SJSA1 (cell line): ENCODE measurements at regions not wholly inside any gene's neighbourhood (a gene's known extent, or its start where the extent isn't known, plus 50 kb on each side); places are given as distances from the start of the nearest gene placed in this dataset.
"Not testable (repeated sequence)": the region's sequence is repeated elsewhere in the genome, so short reads cannot be mapped to it uniquely, and the experiment has no call there.

Experiments used
- DNase-seq, 2 experiments: peaks; one replicate each; pipeline ENCODE4 v3.0.0-alpha.2; 2015 to 2020; ENCODE audit warnings: low spot score in 2 of 2, low read depth in 1 of 2
- H3K27ac ChIP-seq: fragments of 250-450 bp; sonication (Bioruptor Pico); 2 replicates; pipeline ENCODE4 v1.5.1; 2020; ENCODE audit warnings: mild to moderate bottlenecking, moderate library complexity
- H3K27me3 ChIP-seq: fragments of 250-450 bp; sonication (Bioruptor Pico); replicated peaks from 2 replicates; pipeline ENCODE4 v1.5.1; 2020; ENCODE audit warnings: mild to moderate bottlenecking, moderate library complexity
- H3K36me3 ChIP-seq: fragments of 250-450 bp; sonication (Bioruptor Pico); 2 replicates; pipeline ENCODE4 v1.5.1; 2020; ENCODE audit warnings: mild to moderate bottlenecking
- H3K4me1 ChIP-seq: fragments of 250-450 bp; sonication (Bioruptor Pico); replicated peaks from 2 replicates; pipeline ENCODE4 v1.6.1; 2021; ENCODE audit warnings: mild to moderate bottlenecking
- H3K4me3 ChIP-seq: fragments of 250-450 bp; sonication (Bioruptor Pico); 2 replicates; pipeline ENCODE4 v1.5.1; 2020; ENCODE audit warnings: mild to moderate bottlenecking
- H3K9me3 ChIP-seq: fragments of 250-450 bp; sonication (Bioruptor Pico); replicated peaks from 2 replicates; pipeline ENCODE4 v1.5.1; 2020; ENCODE audit warnings: mild to moderate bottlenecking

DNA sequence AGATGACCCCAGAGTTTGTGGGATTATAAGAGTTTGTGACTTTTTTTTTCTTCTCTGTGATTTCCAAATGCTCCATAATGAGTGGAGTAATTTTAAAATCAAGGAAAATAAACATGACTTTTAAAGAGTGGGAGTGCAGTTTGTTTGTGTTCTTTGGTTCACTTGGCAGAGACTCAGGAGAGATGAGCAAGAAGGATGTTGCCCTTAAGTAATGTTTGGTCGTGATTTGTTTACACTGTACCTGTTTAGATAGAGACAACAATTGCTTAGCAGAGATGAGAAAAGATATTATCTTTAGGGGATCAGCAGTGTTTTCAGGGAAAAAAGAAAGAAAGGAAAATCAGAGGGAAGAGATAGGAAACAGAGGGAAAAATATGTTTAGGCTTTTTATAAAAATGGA is 170.8 kb downstream of the ADSS2 start:
- Histone ChIP-seq H3K4me3 (no peak overlapping the region), H3K9me3 (no peaks in the 10 kb centered on the region), H3K27ac (no peak overlapping the region), H3K27me3 (no peaks in the 10 kb centered on the region), H3K36me3 (no peaks in the 10 kb centered on the region), H3K4me1 (peaks cover 12% of the 10 kb centered on the region)
- DNase-seq = peak in 1 of 2 experiments; percentile 67

DNA sequence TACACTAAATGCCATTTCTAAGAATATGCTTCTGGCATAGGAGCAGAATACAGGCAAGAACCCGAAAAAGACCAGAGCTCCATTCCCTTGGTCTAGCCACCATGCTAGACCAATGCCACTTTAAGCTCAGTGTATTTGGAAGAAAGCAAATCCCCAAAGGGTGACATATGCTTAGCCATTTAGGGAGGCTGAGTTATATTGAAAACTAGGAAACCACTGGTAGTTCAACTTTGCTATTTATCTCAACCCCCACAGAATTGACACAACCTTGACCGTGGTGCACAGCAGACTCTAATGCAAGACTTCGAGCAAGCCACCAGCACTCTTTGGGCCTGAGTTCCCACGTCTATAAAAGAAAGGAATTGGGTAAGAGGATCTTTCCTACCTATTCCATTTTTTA is 167.9 kb downstream of the ADSS2 start:
- DNase-seq = no peak
- Histone ChIP-seq H3K9me3 (peaks cover 5% of the 10 kb centered on the region), H3K36me3 (no peaks in the 10 kb centered on the region), H3K27me3 (no peaks in the 10 kb centered on the region), H3K4me3 (no peak overlapping the region), H3K27ac (no peak overlapping the region), H3K4me1 (peaks cover 12% of the 10 kb centered on the region)

DNA sequence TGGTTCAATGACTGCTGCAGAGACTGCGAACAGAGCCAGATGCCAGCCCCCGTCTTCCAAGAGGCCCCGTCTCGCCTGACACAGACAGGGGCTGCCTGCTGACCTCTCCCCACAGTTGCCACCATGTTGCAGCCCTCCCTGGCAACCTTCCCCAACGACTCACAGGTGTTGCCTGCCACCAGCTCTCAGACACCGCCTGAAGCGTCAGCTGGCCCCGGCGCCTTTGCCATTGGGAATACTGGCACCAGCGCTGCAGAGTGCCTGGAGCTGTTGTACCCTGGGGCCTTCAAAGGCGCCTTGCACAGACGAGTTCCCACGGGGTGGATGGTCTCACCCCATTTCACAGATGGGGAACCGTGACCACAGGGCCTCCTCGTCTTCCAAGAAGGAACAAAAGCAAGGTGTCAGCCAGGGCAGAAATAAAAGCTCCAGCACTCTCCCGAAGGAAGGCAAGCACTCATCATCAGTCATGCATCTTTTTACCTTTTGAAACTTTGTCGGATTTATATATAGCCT is 167.0 kb downstream of the ADSS2 start:
- H3K27ac ChIP-seq = no peak overlapping the region
- H3K36me3 ChIP-seq = no peaks in the 10 kb centered on the region
- peaks cover 6% of the 10 kb centered on the region for H3K9me3 ChIP-seq
- no peak overlapping the region for H3K4me3 ChIP-seq
- DNase-seq = no peak
- H3K4me1 ChIP-seq = peaks cover 12% of the 10 kb centered on the region
- no peaks in the 10 kb centered on the region for H3K27me3 ChIP-seq

DNA sequence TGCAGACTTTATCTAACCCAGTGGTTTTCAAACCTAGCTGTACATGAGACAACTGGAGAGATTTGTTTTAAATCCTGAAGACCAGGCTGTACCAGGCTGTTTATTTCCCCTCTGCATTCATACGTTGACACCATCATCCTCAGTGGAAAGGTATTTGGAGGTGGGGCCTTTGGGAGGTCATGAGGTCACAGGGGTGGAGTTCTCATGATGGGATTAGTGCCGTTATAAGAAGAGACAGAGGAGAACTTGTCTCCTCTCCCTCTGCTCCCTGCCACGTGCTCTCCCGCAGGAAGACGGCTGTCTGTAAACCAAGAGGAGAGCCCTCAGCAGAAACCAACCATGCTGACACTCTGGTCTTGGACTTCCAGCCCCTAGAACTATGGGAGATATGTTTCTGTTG is 165.4 kb downstream of the ADSS2 start:
- Histone ChIP-seq H3K4me3 (no peak overlapping the region), H3K36me3 (no peaks in the 10 kb centered on the region), H3K4me1 (no peaks in the 10 kb centered on the region), H3K9me3 (peaks cover 6% of the 10 kb centered on the region), H3K27me3 (no peaks in the 10 kb centered on the region), H3K27ac (no peak overlapping the region)
- DNase-seq = no peak

DNA sequence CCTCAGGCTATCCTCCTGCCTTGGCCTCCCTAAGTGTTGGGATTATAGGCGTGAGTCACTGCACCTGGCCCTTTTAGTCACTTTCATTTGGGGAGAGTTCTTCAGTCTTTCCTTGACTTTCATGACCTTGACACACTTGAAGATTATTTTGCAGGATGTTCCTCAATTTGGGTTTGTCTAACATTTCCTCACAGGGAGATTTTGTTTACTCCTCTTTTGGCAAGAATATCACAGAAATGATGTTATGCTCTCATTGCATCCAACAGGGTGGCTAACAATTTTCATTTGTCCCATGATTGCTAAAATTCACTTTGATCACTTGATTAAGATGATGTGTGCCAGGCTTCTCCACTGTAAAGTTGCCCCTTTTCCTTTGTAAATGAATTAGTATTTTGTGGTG is 164.0 kb downstream of the ADSS2 start:
- H3K36me3 ChIP-seq = no peaks in the 10 kb centered on the region

DNA sequence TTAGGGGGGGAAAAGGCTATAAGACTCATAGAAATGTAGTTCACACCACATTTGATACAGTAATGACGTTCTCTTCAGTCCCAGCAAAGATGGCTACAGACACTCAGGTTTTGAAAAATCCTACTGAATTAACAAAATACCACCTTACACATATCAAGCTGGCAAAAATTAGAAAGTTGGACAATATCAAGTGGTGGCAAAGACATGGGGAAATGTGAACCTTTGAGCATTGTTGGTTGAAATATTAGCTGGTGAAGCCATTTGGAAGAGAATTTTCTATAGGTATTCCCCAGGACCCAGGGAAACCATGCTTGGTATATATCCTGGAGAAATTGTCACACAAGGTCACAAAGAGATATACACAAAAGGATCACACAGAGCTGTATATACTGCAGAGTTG is 163.0 kb downstream of the ADSS2 start:
- H3K27ac ChIP-seq = no peak overlapping the region
- no peak for DNase-seq
- no peaks in the 10 kb centered on the region for H3K36me3 ChIP-seq
- H3K4me1 ChIP-seq = no peaks in the 10 kb centered on the region
- H3K9me3 ChIP-seq = peaks cover 6% of the 10 kb centered on the region
- H3K4me3 ChIP-seq = no peak overlapping the region
- H3K27me3 ChIP-seq = no peaks in the 10 kb centered on the region

More for the DNA sequence above, 164.0 kb downstream of the ADSS2 start:
- no peak for DNase-seq
- Histone ChIP-seq H3K27ac (no peak overlapping the region), H3K9me3 (peaks cover 6% of the 10 kb centered on the region), H3K4me1 (no peaks in the 10 kb centered on the region), H3K27me3 (no peaks in the 10 kb centered on the region), H3K4me3 (no peak overlapping the region)

DNA sequence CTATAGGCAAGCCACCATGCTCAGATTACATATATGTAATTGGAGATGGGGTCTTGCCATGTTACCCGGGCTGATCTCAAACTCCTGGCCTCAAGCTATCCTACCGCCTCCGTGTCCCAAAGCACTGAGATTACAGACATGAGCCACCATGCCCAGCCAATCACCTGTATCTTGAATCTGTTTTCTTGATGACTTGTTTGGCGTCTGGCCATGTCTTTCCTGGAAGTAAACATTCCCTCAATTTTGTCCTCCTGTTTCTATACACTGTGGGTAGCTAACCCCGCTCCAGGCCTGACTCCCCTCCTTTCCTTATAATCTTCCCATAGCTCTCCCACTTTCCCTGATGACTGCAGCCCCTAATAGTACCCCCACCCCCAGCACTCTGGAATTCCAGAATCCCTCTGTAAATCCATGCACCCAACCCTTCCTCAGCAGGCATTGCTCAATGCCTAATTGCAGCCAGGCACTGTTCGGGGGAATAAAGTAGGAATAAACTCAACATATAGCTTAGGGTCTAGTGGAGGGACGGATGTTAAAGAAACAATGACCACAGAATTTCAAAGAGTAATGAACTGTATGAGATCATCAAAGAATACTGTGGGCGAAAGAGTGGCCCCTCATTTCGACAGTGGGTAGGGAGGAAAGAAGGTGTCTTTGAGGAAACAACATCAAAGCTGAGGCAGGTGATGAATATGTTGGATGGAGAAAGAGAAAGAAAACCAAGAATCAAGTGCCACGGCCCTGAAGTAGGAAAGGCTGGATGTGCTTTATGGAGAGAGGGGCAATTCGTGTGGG is 161.5 kb downstream of the ADSS2 start:
- H3K9me3 ChIP-seq = peaks cover 6% of the 10 kb centered on the region
- H3K27me3 ChIP-seq = no peaks in the 10 kb centered on the region
- no peaks in the 10 kb centered on the region for H3K36me3 ChIP-seq
- no peaks in the 10 kb centered on the region for H3K4me1 ChIP-seq
- DNase-seq = no peak
- H3K27ac ChIP-seq = no peak overlapping the region
- no peak overlapping the region for H3K4me3 ChIP-seq

DNA sequence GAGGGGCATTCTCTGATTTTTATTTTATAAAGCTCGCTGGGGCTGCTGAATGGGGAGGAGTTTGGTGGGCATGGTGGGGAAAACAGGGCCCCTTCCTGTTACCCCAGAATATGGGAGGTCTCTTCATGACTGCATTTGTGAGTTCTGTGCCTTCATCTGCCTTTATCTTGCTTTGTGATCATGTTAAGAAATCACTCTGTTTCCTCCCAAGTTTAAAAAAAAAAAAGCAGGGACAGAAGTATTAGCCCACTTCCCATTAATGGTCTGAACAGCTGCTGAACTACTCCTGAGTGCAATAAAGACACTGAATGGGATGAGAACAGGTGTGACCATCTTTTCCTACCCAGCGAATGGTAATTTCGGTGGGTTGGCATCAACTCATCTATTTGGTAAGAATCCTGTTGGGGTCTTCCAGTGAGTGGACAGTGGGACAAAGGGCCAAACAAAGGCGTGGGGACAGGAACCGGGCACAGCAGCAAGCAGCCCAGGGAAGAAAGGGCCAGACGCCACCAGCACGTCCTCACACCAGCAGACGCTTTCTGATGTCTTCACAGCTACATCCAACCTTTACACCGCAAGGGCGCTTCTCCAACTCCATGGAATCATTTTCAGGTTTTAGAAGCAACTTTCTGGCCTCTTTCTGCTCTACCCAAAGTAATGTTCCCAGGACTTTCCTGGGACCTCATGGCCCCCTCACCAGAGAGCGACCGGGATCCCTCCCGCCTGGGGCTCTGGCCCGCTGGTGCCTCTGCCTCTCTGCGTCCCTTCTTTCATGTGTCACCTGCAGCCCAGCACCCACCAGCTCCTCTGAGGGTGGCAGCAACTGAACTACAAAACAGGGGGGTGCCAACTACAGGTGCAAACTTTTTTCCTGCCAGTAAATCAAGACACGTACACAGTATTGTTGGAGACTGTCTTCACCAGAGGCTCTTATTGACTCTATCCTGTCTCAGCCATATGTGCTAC is 160.2 kb downstream of the ADSS2 start:
- Histone ChIP-seq H3K4me3 (no peak overlapping the region), H3K27ac (no peak overlapping the region), H3K9me3 (peaks cover 6% of the 10 kb centered on the region), H3K4me1 (no peaks in the 10 kb centered on the region), H3K27me3 (no peaks in the 10 kb centered on the region), H3K36me3 (no peaks in the 10 kb centered on the region)
- no peak for DNase-seq

DNA sequence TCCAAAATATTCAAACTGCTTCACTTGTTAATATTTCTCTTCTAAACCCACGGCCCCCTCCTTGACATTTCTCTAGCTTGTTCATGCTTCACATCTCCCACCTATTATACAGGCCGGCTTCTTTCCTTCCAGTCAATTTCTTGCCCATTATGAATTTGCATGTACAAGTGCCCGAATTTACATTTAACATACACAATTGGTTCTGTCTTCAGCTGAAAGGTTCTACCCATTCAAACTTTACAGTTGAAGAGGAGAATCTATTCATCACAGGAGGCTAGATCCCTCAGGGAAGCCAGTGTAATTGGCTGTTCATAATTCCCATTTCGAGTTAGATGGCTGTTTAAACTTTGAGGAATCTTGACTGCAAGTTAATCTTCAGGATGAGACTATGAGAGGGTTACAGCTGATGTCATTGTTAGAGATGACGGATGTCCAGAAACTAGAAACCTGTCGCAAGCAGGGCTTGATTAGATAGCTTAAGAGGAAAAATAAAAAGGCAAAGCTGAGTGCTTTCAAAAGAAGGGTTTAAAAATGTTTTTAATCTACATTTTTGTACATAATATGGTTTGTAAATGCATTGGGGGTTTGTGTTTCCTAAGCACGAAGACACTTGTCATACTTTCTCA is 157.0 kb downstream of the ADSS2 start:
- no peaks in the 10 kb centered on the region for H3K9me3 ChIP-seq
- no peak overlapping the region for H3K4me3 ChIP-seq
- H3K27me3 ChIP-seq = no peaks in the 10 kb centered on the region
- no peak for DNase-seq
- H3K27ac ChIP-seq = no peak overlapping the region
- H3K4me1 ChIP-seq = peaks cover 4% of the 10 kb centered on the region; the same call in 1 of the 2 replicates
- no peaks in the 10 kb centered on the region for H3K36me3 ChIP-seq

DNA sequence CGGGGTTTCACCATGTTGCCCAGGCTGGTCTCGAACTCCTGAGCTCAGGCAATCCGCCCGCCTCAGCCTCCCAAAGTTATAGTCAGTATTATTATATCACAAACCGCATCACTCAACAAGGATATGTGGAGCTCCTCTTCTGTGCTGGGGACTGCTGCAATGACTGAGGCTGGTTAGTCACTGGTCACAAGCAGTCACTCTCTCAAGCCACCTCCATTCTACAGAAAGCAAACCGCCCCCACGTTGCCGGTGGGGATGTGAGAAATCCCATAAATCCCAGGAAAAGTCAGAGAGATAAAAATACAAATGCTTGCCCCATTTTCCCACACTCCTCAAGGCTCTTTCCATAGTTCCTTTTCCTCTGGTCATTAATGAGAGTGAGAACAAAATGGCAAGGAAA is 155.7 kb downstream of the ADSS2 start:
- Histone ChIP-seq H3K4me1 (peaks cover 4% of the 10 kb centered on the region; the same call in 1 of the 2 replicates), H3K36me3 (no peaks in the 10 kb centered on the region), H3K9me3 (no peaks in the 10 kb centered on the region), H3K27me3 (no peaks in the 10 kb centered on the region), H3K27ac (no peak overlapping the region), H3K4me3 (no peak overlapping the region)
- no peak for DNase-seq

DNA sequence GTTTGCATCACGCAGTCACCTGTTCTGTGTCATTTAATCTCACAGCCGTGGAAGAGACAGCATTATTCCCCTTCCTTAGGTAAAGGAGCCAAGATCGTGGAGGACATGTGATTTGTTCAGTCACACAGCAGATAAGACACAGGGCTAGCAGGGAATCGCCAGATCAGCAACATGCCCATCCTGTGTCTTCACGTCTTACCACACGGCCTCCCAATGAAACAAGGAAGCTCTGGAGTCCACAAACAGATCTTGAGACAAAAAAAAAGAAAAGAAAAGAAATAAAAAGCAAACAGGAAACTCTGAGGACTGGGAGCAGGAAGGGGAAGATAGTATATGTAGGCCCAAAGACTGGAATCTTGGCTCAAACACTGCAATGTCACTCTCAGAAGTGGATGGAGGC is 155.3 kb downstream of the ADSS2 start:
- Histone ChIP-seq H3K4me1 (peaks cover 4% of the 10 kb centered on the region; the same call in 1 of the 2 replicates), H3K27ac (no peak overlapping the region), H3K9me3 (no peaks in the 10 kb centered on the region), H3K27me3 (no peaks in the 10 kb centered on the region), H3K36me3 (no peaks in the 10 kb centered on the region), H3K4me3 (no peak overlapping the region)
- DNase-seq = no peak

DNA sequence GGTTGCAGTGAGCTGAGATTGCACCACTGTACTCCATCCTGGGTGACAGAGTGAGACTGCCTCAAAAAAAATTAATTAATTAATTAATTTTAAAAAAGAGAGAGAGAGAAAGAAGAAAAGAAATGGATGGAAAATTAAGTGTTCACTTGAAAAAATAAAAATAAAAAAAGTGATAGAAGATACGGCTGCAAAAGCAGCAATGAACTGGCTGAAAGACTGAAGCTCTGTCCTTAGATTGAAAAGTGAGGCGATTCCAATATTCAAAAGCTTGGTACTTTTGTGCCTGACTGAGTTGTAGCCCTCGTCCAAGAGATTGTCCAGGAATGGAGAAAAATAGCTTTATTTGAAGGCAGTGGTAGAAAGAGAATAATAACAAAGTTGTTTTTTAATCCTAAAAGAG is 154.6 kb downstream of the ADSS2 start:
- no peaks in the 10 kb centered on the region for H3K9me3 ChIP-seq
- no peak for DNase-seq
- no peaks in the 10 kb centered on the region for H3K27me3 ChIP-seq
- no peaks in the 10 kb centered on the region for H3K36me3 ChIP-seq
- H3K4me3 ChIP-seq = no peak overlapping the region
- no peak overlapping the region for H3K27ac ChIP-seq
- H3K4me1 ChIP-seq = peaks cover 4% of the 10 kb centered on the region

DNA sequence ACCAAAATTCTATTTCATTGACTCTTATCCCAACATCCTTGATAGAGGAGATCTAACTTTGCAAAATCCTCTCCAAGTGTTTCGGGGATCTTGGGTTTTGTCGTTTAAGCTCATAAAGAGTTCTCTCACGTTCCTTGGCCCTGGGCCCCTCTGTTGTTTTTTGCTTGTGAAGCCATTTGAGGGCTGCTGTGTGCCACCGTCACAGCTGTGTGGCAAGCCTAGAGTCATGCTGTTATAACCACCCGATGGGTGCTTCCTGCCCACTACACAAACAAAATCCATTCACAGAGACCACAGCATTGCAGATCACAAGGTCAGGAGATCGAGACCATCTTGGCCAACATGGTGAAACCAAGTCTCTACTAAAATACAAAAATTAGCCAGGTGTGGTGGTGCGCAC is 154.1 kb downstream of the ADSS2 start:
- Histone ChIP-seq H3K36me3 (no peaks in the 10 kb centered on the region), H3K4me3 (no peak overlapping the region), H3K4me1 (peaks cover 9% of the 10 kb centered on the region), H3K27ac (no peak overlapping the region), H3K27me3 (no peaks in the 10 kb centered on the region), H3K9me3 (no peaks in the 10 kb centered on the region)
- no peak for DNase-seq

DNA sequence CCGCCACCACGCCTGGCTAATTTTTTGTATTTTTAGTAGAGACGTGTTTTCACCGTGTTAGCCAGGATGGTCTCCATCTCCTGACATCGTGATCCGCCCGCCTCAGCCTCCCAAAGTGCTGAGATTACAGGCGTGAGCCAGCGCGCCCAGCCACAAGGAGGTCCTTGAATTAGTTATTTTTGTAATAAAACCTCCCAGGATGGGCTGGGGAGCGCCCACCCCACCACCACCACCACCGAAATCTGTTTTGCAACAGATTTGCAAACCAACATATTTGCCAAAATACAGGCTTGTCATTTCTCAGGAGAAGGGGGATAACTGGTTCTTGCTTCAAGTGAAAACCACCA is 151.7 kb downstream of the ADSS2 start:
- peaks cover 17% of the 10 kb centered on the region for H3K4me1 ChIP-seq
- not testable (repeated sequence) for H3K36me3 ChIP-seq, H3K27me3 ChIP-seq, H3K9me3 ChIP-seq, H3K4me3 ChIP-seq, H3K27ac ChIP-seq, DNase-seq
